Thoracic aorta (tissue), 2 donors: ENCODE measurements at regions not wholly inside any gene's neighbourhood (a gene's known extent, or its start where the extent isn't known, plus 50 kb on each side); places are given as distances from the start of the nearest gene placed in this dataset.
A peak's percentile ranks its signal among the peaks of the same experiment; 100 is the strongest.

Source experiments
- ATAC-seq: fragments of 150-250 bp; one replicate; pipeline ENCODE4 v1.8.0; 2017; ENCODE audit warnings: low read depth; ENCODE audit not compliant: insufficient number of reproducible peaks, low FRiP score
- DNase-seq: peaks from one replicate; pipeline ENCODE4 v3.0.0-alpha.2; 2020; ENCODE audit warnings: low spot score
- H3K27ac ChIP-seq, 2 donors: fragments of 200-600 bp; sonication (generic); 1 replicate in 1 of 2; 2 replicates in 1 of 2; pipeline ENCODE4 v1.5.1; 2016; ENCODE audit warnings: mild to moderate bottlenecking in 2 of 2, moderate library complexity in 2 of 2
- H3K27me3 ChIP-seq: fragments of 200-600 bp; sonication (generic); replicated peaks from 2 replicates; pipeline ENCODE4 v1.6.0; 2016; ENCODE audit warnings: mild to moderate bottlenecking; ENCODE audit not compliant: insufficient read depth
- H3K36me3 ChIP-seq: fragments of 200-600 bp; sonication (generic); one replicate; pipeline ENCODE4 v1.5.1; 2016
- H3K4me1 ChIP-seq, 2 donors: fragments of 200-600 bp; sonication (generic); 1 replicate in 1 of 2; 2 replicates in 1 of 2; pipeline versions ENCODE4 v1.5.1 to v1.6.0; 2016; ENCODE audit warnings: low read depth in 2 of 2, mild to moderate bottlenecking in 1 of 2; ENCODE audit not compliant: control insufficient read depth in 1 of 2
- H3K4me3 ChIP-seq: fragments of 200-600 bp; sonication (generic); 2 replicates; pipeline ENCODE4 v1.5.1; 2016; ENCODE audit warnings: mild to moderate bottlenecking
- H3K9me3 ChIP-seq: fragments of 200-600 bp; sonication (generic); 2 replicates; pipeline ENCODE4 v1.5.1; 2016
- CTCF ChIP-seq: fragments of 200-600 bp; sonication (generic); IDR thresholded peaks from one replicate; pipeline ENCODE4 v1.5.1; 2019; ENCODE audit warnings: antibody characterized with exemption

GRCh38 chr18:75128051-75128605 is 80.8 kb downstream of the PTGR3 start:
- no peak for DNase-seq
- Histone ChIP-seq H3K27ac (no peak overlapping the region), H3K4me3 (no peak overlapping the region), H3K4me1 (peaks cover 0 to 11% of the 10 kb centered on the region in 2 donors), H3K36me3 (no peaks in the 10 kb centered on the region), H3K27me3 (no peaks in the 10 kb centered on the region), H3K9me3 (no peaks in the 10 kb centered on the region)
- no peak for TF ChIP-seq CTCF
- no peak for ATAC-seq

GRCh38 chr18:75127143-75128021 is 81.6 kb downstream of the PTGR3 start:
- no peak for TF ChIP-seq CTCF
- no peak overlapping the region for H3K4me3 ChIP-seq
- ATAC-seq (no peak), DNase-seq (no peak)
- no peaks in the 10 kb centered on the region for H3K9me3 ChIP-seq
- no peaks in the 10 kb centered on the region for H3K36me3 ChIP-seq
- no peaks in the 10 kb centered on the region for H3K27me3 ChIP-seq
- H3K27ac ChIP-seq = no peak overlapping the region
- H3K4me1 ChIP-seq = peaks cover 0 to 11% of the 10 kb centered on the region in 2 donors

- no peaks in the 10 kb centered on the region for H3K36me3 ChIP-seq
- H3K27ac ChIP-seq = no peak overlapping the region
- H3K9me3 ChIP-seq = no peaks in the 10 kb centered on the region
- ATAC-seq = no peak
- TF ChIP-seq CTCF = no peak
- peaks cover 0 to 2% of the 10 kb centered on the region in 2 donors for H3K4me1 ChIP-seq
- no peaks in the 10 kb centered on the region for H3K27me3 ChIP-seq
- H3K4me3 ChIP-seq = peak overlapping the region; percentile 27
- DNase-seq = no peak
These were observed 83.3 kb downstream of the PTGR3 start for GRCh38 chr18:75125382-75126331.

GRCh38 chr18:75124991-75125381 is 84.0 kb downstream of the PTGR3 start:
- no peaks in the 10 kb centered on the region for H3K36me3 ChIP-seq
- H3K9me3 ChIP-seq = no peaks in the 10 kb centered on the region
- no peaks in the 10 kb centered on the region for H3K4me1 ChIP-seq
- ATAC-seq = no peak
- no peak for DNase-seq
- TF ChIP-seq CTCF = no peak
- H3K4me3 ChIP-seq = no peak overlapping the region
- H3K27me3 ChIP-seq = no peaks in the 10 kb centered on the region
- H3K27ac ChIP-seq = no peak overlapping the region

GRCh38 chr18:75124551-75124950 is 84.4 kb downstream of the PTGR3 start:
- Histone ChIP-seq H3K9me3 (no peaks in the 10 kb centered on the region), H3K4me1 (no peaks in the 10 kb centered on the region), H3K27me3 (no peaks in the 10 kb centered on the region), H3K4me3 (no peak overlapping the region), H3K36me3 (no peaks in the 10 kb centered on the region), H3K27ac (no peak overlapping the region)
- ATAC-seq (no peak), DNase-seq (no peak)
- no peak for TF ChIP-seq CTCF
